Pancreas (tissue), 10 donors: ENCODE measurements at regions not wholly inside any gene's neighbourhood (a gene's known extent, or its start where the extent isn't known, plus 50 kb on each side); places are given as distances from the start of the nearest gene placed in this dataset.

Experiments used
- ATAC-seq, 4 donors: fragments of 200-7000 bp; cut with Tn5 transposase; one replicate each; pipeline versions ENCODE4 v1.8.0 to v1.9.1; 2020; ENCODE audit warnings: mild to moderate bottlenecking in 4 of 4, moderate library complexity in 4 of 4
- DNase-seq, 6 donors: peaks; one replicate each; pipeline ENCODE4 v3.0.0-alpha.2; 2020
- FAIRE-seq: peaks from 2 replicates; lab custom pipeline; 2012; peaks lifted over from hg19 to GRCh38; lab: Jason Lieb, UNC
- H3K27ac ChIP-seq, 4 donors: fragments of 200-600 bp; sonication (generic); 1 replicate in 3 of 4; 2 replicates in 1 of 4; pipeline versions ENCODE4 v1.5.0 to v1.8.0; 2020
- H3K27me3 ChIP-seq, 4 donors: fragments of 200-600 bp; one replicate each; pipeline ENCODE4 v1.8.0; 2021
- H3K36me3 ChIP-seq, 3 donors: fragments of 200-600 bp; sonication (generic) in 1 of 3; one replicate each; pipeline versions ENCODE4 v1.5.0 to v1.8.0; 2020 to 2021
- H3K4me1 ChIP-seq, 3 donors: fragments of 200-600 bp; one replicate each; pipeline ENCODE4 v1.8.0; 2021
- H3K4me3 ChIP-seq, 4 donors: fragments of 200-600 bp; sonication (generic) in 2 of 4; one replicate each; pipeline versions ENCODE4 v1.5.0 to v1.8.0; 2020 to 2021
- H3K9me3 ChIP-seq, 4 donors: fragments of 200-600 bp; one replicate each; pipeline ENCODE4 v1.8.0; 2021
- WGBS, 2 donors: extraction: QIAGEN DNeasy Blood & Tissue Kit; methylation state at CpG; one replicate each; pipeline ENCODE4 v1.1.7; 2013; 5-methylcytosine and 5-hydroxymethylcytosine counted together
- intact Hi-C, 3 donors: fragments of 100-400 bp; cut with DNase I; formaldehyde crosslinking; loops; one replicate each; pipeline versions ENCODE4 v1.11.1 to v1.14.2; 2022
- TF ChIP-seq, protein P1 (sequence below), 4 donors: fragments of 200-600 bp; sonication (generic) in 3 of 4; IDR thresholded peaks; one replicate each; pipeline versions ENCODE4 v1.5.0 to v1.8.0; 2021; ENCODE audit warnings: antibody characterized with exemption in 4 of 4
- donor health status: healthy with polysubstance abuse.
- donor health status: DM: no; HTN: no; CAD: no; lungs with moderate emphysema.
- donor health status: DM: no; HTN: no; CAD: no.
- donor health status: control.
- donor health status: control.
- donor health status: Bipolar disorder and iron deficiency.
- donor health status: DM: yes; HTN: yes; CAD: no.
- donor health status: DM: no; HTN: no; CAD: no.
- donor health status: DM: no; HTN: no; CAD: no.
- donor health status: DM: yes; HTN: yes; CAD: no.

DNA sequence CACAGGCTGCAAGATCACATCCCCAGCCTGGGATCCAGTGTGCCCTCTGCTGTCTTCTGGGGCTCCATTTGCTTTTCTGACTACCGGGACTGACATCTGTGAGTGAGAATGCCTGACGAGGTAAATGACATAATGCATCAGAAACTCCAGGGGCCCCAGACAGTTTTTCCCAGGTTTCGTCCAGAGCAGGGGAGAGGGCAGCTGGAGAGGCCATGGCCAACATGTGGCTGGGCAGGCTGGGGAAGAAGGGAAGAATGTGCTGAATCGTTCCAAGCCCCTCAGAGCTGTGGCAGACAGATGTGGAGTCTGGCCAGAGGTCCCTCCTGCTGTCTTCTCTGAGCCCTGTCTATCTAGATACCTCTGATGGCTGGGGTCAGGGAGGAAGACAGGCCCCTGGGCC lies 163.9 kb downstream of the TRIM29 start:
- H3K4me1 ChIP-seq: no peaks in the 10 kb centered on the region
- DNase-seq (no peak), FAIRE-seq (no peak), ATAC-seq (no peak)
- 63 to 67% methylated on average over 4 of the region's 4 CpGs for WGBS, 2 donors
- H3K27me3 ChIP-seq: no peaks in the 10 kb centered on the region
- H3K27ac ChIP-seq: no peak overlapping the region
- no peaks in the 10 kb centered on the region for H3K36me3 ChIP-seq
- H3K9me3 ChIP-seq: no peaks in the 10 kb centered on the region
- H3K4me3 ChIP-seq: no peak overlapping the region
- intact Hi-C loops: no loop called here
- TF ChIP-seq, protein P1, sequence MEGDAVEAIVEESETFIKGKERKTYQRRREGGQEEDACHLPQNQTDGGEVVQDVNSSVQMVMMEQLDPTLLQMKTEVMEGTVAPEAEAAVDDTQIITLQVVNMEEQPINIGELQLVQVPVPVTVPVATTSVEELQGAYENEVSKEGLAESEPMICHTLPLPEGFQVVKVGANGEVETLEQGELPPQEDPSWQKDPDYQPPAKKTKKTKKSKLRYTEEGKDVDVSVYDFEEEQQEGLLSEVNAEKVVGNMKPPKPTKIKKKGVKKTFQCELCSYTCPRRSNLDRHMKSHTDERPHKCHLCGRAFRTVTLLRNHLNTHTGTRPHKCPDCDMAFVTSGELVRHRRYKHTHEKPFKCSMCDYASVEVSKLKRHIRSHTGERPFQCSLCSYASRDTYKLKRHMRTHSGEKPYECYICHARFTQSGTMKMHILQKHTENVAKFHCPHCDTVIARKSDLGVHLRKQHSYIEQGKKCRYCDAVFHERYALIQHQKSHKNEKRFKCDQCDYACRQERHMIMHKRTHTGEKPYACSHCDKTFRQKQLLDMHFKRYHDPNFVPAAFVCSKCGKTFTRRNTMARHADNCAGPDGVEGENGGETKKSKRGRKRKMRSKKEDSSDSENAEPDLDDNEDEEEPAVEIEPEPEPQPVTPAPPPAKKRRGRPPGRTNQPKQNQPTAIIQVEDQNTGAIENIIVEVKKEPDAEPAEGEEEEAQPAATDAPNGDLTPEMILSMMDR (IDR thresholded peaks at IDR 0.05): no peak

DNA sequence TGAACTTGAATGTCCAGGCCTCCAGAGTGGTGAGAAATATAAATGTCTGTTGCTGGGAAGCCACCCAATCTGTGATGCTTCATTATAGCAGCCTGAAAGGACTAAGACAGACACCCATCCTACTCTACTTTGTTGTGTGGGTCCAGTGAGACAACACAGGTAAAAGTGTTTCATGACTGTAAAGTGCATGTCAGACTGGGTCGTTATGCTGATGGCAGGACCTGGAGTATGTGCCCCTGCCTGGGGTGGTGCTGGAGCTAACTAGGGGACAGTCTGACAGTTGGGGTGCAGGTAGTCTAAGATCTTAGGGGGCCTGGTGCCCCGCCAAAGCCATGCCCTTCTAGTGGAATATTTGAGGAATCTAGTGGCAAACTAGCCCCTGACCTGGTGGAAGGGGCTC lies 165.6 kb downstream of the TRIM29 start:
- intact Hi-C loops: no loop called here
- Histone ChIP-seq H3K27ac (no peak overlapping the region), H3K4me1 (no peaks in the 10 kb centered on the region), H3K36me3 (no peaks in the 10 kb centered on the region), H3K27me3 (no peaks in the 10 kb centered on the region), H3K9me3 (no peaks in the 10 kb centered on the region), H3K4me3 (no peak overlapping the region)
- WGBS, 2 donors: 80 to 90% methylated on average over 2 of the region's 2 CpGs
- FAIRE-seq (no peak), DNase-seq (no peak), ATAC-seq (no peak)
- TF ChIP-seq, protein P1 (IDR thresholded peaks at IDR 0.05): no peak

DNA sequence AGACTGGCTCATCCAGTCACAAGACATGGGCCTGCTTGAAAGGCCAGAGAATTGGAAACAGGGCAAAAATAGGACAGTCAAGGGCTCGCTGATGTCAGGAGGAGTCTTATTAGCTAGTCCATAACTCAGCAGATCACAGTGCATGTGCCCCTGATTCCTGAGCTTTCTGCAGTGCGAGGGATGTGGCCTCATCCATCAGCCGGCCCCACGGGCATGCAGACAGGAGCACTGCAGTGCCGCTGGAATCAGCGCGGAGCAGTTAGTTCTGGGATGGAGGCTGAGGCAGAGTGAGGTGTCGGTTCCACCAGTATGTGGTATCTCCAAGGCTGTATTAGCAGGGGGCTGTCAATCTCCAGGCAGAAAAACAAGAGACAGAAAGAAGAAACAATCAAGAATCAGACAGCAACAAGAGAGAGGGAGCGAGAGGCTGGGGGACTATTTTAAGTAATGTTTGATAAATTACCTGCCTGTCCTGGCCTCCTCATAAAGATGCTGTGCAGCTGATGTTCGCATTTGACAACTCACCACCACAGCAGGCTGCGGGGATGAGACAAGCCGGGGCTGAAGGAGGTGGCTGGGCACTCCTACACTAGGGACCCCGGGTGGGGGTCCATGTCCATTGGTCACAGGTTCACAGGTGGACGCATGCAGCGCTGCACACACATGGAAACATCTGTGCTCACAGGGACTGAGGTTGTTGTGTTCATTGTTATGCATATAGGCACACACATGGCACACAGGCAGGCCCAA lies 167.2 kb downstream of the TRIM29 start:
- DNase-seq (no peak), FAIRE-seq (no peak), ATAC-seq (no peak)
- H3K9me3 ChIP-seq: no peaks in the 10 kb centered on the region
- no peaks in the 10 kb centered on the region for H3K4me1 ChIP-seq
- TF ChIP-seq, protein P1 (IDR thresholded peaks at IDR 0.05): no peak
- no peak overlapping the region for H3K27ac ChIP-seq
- no peaks in the 10 kb centered on the region for H3K36me3 ChIP-seq
- no peaks in the 10 kb centered on the region for H3K27me3 ChIP-seq
- 78 to 84% methylated on average over 15 of the region's 15 CpGs for WGBS, 2 donors
- no peak overlapping the region for H3K4me3 ChIP-seq
- intact Hi-C loops: no loop called here

DNA sequence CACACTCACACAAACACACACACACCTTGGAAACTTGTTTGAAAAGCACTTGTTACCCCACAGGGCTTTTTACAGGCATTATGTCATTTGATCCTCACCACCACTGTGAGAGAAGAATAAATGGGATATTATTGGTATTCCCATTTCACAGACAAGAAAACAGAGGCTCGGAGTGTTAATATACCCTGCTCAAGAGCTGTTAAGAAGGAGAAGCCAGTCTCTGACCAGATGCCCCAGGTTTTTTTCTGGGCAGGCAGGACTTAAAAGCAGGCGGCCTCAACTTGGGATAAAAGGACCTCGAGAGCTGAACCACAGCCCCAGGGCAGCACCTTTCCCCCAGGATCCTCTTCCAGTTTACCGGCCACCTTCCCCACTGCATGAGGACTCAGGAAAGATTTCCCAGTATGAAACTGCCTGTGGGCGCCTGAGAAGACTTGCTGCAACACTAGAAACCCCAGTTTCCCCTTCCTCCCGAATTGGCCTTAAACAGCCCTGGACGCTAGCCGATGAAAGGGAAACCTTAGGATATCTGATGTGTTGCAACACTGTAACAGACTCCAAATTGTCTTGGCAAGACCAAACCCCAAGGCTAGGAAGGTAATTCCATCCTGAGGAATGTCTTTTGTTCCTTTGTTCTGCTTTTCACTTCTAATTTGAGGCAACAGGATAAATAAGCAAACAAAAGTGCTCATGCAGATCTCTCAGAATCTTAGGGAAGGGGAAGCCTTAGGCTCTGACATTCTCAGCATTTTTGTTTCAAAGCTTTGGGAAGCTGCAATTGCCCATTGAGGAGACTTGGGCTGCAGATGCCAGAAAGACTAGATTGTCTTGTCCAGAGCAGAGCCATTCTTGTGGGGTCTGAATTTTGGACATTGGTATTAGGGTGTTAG lies 173.5 kb downstream of the TRIM29 start:
- TF ChIP-seq, protein P1 (IDR thresholded peaks at IDR 0.05): no peak
- no peak overlapping the region for H3K27ac ChIP-seq
- no peak overlapping the region for H3K4me3 ChIP-seq
- H3K4me1 ChIP-seq: no peaks in the 10 kb centered on the region
- ATAC-seq (no peak), DNase-seq (no peak), FAIRE-seq (no peak)
- 59 to 67% methylated on average over 8 of the region's 8 CpGs for WGBS, 2 donors
- intact Hi-C loops: no loop called here
- no peaks in the 10 kb centered on the region for H3K9me3 ChIP-seq
- H3K36me3 ChIP-seq: no peaks in the 10 kb centered on the region
- H3K27me3 ChIP-seq: no peaks in the 10 kb centered on the region
